ENCODE measurements at regions not wholly inside any gene's neighbourhood (a gene's known extent, or its start where the extent isn't known, plus 50 kb on each side); places are given as distances from the start of the nearest gene placed in this dataset.
"Not testable (repeated sequence)": the region's sequence is repeated elsewhere in the genome, so short reads cannot be mapped to it uniquely, and the experiment has no call there.

- H3K27me3 Mint-ChIP-seq: no peaks in the 10 kb centered on the region
- TF ChIP-seq CTCF (IDR thresholded peaks at IDR 0.05; ENCODE audit: unreplicated experiment): no peak
- H3K9me3 Mint-ChIP-seq (ENCODE audit: low read depth): peaks cover 22% of the 10 kb centered on the region
- no peak overlapping the region for H3K4me3 Mint-ChIP-seq (ENCODE audit: low read depth)
- no peaks in the 10 kb centered on the region for H3K4me1 Mint-ChIP-seq (ENCODE audit: low read depth)
- no peaks in the 10 kb centered on the region for H3K36me3 Mint-ChIP-seq (ENCODE audit: insufficient read depth)
- no peak for DNase-seq (ENCODE audit: low spot score, unreplicated experiment)
- H3K27ac Mint-ChIP-seq: no peak overlapping the region
Observed at GRCh38 chr7:51543801-51544553, 227.4 kb upstream of the COBL start.

- not testable (repeated sequence) for DNase-seq (ENCODE audit: low spot score, unreplicated experiment); H3K4me1 Mint-ChIP-seq (ENCODE audit: low read depth); H3K36me3 Mint-ChIP-seq (ENCODE audit: insufficient read depth); H3K27me3 Mint-ChIP-seq; H3K27ac Mint-ChIP-seq; H3K4me3 Mint-ChIP-seq (ENCODE audit: low read depth)
- peaks cover 26% of the 10 kb centered on the region for H3K9me3 Mint-ChIP-seq (ENCODE audit: low read depth)
Observed at GRCh38 chr7:51540906-51541305, 224.3 kb upstream of the COBL start.

GRCh38 chr7:51539840-51540239 is 223.2 kb upstream of the COBL start:
- Mint-ChIP-seq H3K27me3 (no peaks in the 10 kb centered on the region), H3K9me3 (ENCODE audit: low read depth) (peaks cover 34% of the 10 kb centered on the region), H3K27ac (no peak overlapping the region), H3K4me3 (ENCODE audit: low read depth) (no peak overlapping the region), H3K36me3 (ENCODE audit: insufficient read depth) (no peaks in the 10 kb centered on the region), H3K4me1 (ENCODE audit: low read depth) (no peaks in the 10 kb centered on the region)
- DNase-seq (ENCODE audit: low spot score, unreplicated experiment): no peak
- TF ChIP-seq CTCF (IDR thresholded peaks at IDR 0.05; ENCODE audit: unreplicated experiment): no peak

- DNase-seq (ENCODE audit: low spot score, unreplicated experiment): no peak
- no peak for TF ChIP-seq CTCF (IDR thresholded peaks at IDR 0.05; ENCODE audit: unreplicated experiment)
- no peak overlapping the region for H3K27ac Mint-ChIP-seq
- no peaks in the 10 kb centered on the region for H3K36me3 Mint-ChIP-seq (ENCODE audit: insufficient read depth)
- H3K9me3 Mint-ChIP-seq (ENCODE audit: low read depth): no peaks in the 10 kb centered on the region
- no peak overlapping the region for H3K4me3 Mint-ChIP-seq (ENCODE audit: low read depth)
- no peaks in the 10 kb centered on the region for H3K27me3 Mint-ChIP-seq
- no peaks in the 10 kb centered on the region for H3K4me1 Mint-ChIP-seq (ENCODE audit: low read depth)
Observed at GRCh38 chr7:51528172-51528571, 211.6 kb upstream of the COBL start.

GRCh38 chr7:51521694-51522312 is 205.2 kb upstream of the COBL start:
- H3K27me3 Mint-ChIP-seq: no peaks in the 10 kb centered on the region
- TF ChIP-seq CTCF (IDR thresholded peaks at IDR 0.05; ENCODE audit: unreplicated experiment): no peak
- H3K27ac Mint-ChIP-seq: no peak overlapping the region
- H3K4me3 Mint-ChIP-seq (ENCODE audit: low read depth): no peak overlapping the region
- H3K36me3 Mint-ChIP-seq (ENCODE audit: insufficient read depth): no peaks in the 10 kb centered on the region
- DNase-seq (ENCODE audit: low spot score, unreplicated experiment): no peak
- no peaks in the 10 kb centered on the region for H3K4me1 Mint-ChIP-seq (ENCODE audit: low read depth)
- no peaks in the 10 kb centered on the region for H3K9me3 Mint-ChIP-seq (ENCODE audit: low read depth)

GRCh38 chr7:51521054-51521453 is 204.4 kb upstream of the COBL start:
- H3K4me3 Mint-ChIP-seq (ENCODE audit: low read depth): no peak overlapping the region
- H3K36me3 Mint-ChIP-seq (ENCODE audit: insufficient read depth): no peaks in the 10 kb centered on the region
- H3K9me3 Mint-ChIP-seq (ENCODE audit: low read depth): no peaks in the 10 kb centered on the region
- DNase-seq (ENCODE audit: low spot score, unreplicated experiment): no peak
- no peak for TF ChIP-seq CTCF (IDR thresholded peaks at IDR 0.05; ENCODE audit: unreplicated experiment)
- H3K27ac Mint-ChIP-seq: no peak overlapping the region
- no peaks in the 10 kb centered on the region for H3K27me3 Mint-ChIP-seq
- no peaks in the 10 kb centered on the region for H3K4me1 Mint-ChIP-seq (ENCODE audit: low read depth)

Data from progenitor cell of endocrine pancreas (in vitro differentiated cells).